Fibroblast of villous mesenchyme (primary cell): ENCODE measurements at regions not wholly inside any gene's neighbourhood (a gene's known extent, or its start where the extent isn't known, plus 50 kb on each side); places are given as distances from the start of the nearest gene placed in this dataset.

ENCODE experiments used
- DNase-seq: peaks from one replicate; pipeline ENCODE4 v3.0.0-alpha.2; 2010; ENCODE audit warnings: low read depth
- H3K4me3 ChIP-seq: 2 replicates; pipeline ENCODE4 v1.5.1; 2011; ENCODE audit warnings: low read depth, mild to moderate bottlenecking, low read length
- TF ChIP-seq, protein P1 (sequence below): IDR thresholded peaks from 2 replicates; pipeline ENCODE4 v1.5.1; 2012; ENCODE audit warnings: low read depth, mild to moderate bottlenecking, low read length; ENCODE audit not compliant: insufficient read depth

DNA sequence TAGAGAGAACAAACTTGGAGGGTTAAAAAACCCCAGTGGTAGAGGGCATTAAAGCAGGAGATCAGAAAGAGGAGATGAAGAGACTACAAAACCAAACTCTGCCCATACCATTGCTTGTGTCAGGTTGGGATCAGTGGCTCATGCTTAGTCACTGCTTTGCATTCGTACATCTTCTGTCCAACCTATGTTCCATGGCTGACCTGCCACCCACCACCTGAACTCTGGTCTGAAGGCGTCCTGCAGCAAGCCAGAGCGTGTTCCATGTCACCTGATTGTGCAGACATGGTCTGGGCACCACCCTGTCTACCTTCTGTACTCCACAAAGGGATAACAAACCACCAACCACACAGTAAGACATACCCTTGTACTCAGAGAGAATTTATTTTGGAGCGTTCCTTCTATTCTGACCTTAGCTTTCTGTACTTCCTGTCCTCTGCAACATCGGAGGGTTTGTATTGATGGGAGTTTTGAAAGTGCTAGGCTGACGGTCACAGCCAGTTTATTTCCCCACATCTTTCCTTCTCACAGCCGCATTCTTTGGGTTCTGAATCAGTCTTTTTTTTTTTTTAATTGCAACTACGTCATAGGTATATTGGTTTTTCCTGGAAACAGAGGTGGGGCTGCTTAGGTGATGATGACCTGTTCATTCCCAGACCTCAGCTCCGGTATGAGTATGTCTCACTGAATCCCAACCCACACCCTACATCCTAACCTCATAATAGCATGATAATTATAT is 88.3 kb downstream of the SOWAHC start:
- TF ChIP-seq, protein P1, sequence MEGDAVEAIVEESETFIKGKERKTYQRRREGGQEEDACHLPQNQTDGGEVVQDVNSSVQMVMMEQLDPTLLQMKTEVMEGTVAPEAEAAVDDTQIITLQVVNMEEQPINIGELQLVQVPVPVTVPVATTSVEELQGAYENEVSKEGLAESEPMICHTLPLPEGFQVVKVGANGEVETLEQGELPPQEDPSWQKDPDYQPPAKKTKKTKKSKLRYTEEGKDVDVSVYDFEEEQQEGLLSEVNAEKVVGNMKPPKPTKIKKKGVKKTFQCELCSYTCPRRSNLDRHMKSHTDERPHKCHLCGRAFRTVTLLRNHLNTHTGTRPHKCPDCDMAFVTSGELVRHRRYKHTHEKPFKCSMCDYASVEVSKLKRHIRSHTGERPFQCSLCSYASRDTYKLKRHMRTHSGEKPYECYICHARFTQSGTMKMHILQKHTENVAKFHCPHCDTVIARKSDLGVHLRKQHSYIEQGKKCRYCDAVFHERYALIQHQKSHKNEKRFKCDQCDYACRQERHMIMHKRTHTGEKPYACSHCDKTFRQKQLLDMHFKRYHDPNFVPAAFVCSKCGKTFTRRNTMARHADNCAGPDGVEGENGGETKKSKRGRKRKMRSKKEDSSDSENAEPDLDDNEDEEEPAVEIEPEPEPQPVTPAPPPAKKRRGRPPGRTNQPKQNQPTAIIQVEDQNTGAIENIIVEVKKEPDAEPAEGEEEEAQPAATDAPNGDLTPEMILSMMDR = no peak
- no peak overlapping the region for H3K4me3 ChIP-seq
- DNase-seq = no peak

DNA sequence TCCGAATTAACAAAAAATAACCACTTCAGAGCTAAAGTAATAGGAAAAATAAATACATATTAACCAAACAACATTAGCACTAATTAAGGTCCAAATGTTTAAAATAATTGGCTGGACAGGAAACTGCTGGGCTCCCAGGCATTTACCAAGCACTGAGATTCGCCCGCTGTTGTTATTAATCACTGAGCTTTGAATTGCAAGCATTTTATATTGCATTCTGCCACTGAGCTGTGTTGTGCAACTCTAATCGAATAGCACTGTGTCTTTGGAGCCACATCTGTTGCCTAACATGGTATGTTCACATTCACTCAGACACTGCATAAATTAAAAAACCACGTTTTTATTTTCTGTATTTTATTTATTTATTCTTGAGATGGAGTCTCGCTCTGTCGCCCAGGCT is 88.9 kb downstream of the SOWAHC start:
- no peak overlapping the region for H3K4me3 ChIP-seq
- peak; percentile 14 for DNase-seq
- TF ChIP-seq, protein P1 = no peak

DNA sequence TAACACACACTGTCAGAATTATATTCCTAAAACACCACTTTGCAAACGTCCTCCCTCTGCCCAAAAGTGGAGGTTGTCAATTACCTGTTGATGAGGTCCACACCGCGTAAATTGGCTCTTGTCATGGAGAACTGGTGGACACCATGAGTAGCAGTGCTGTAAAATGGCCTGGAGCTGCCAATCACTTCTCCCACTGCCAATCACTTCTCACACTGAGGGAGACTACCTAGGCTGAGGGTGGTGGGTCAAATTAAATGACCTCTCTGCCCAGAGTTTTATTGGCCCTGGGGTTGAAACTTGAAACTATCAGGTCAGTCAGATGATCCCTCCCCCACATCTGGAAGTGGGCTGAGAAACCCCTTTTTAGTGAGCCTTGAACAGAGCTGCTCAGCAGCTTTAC is 89.6 kb downstream of the SOWAHC start:
- no peak for DNase-seq
- H3K4me3 ChIP-seq = no peak overlapping the region
- TF ChIP-seq, protein P1 = no peak

DNA sequence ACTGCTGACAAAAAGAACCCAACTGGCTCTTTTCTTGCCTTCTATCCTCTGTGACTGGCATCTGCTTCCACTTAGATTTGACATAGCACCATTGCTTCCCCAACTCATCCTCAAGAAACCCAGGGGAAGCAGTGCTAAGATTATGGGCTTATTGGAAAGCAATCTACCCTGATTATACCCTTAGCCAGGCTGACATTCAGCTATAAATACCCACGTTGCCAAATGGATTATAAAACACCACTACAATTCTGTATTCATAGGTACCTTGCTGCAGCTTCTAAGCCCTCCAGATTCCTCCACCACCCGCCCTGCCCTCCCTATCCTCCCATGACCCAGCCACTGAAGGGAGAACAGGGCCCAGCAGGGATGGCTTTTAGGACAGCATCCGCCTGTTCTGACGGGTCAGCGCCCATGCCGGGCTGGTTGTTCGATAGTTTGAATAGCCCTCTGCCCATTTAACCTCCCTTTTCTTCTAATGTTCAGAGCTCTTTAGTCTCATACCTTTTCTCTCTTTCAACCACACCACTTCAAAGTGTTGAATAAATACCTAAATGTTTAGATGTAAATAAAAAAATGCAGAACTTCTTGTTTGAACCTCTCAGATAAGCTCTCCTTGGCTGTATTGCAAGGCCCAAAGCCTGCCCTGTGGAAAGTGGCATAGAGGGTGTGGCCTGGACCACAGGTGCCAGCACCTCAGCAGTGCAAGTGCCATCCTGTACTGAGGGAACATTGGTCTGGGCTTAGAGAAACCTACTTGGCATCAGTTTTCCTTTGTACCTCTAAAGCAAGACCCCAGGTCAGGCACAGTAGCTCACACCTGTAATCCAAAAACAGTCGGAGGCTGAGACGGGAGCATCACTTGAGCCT is 86.6 kb upstream of the RGPD5 start:
- DNase-seq = no peak
- no peak overlapping the region for H3K4me3 ChIP-seq
- TF ChIP-seq, protein P1 = no peak

DNA sequence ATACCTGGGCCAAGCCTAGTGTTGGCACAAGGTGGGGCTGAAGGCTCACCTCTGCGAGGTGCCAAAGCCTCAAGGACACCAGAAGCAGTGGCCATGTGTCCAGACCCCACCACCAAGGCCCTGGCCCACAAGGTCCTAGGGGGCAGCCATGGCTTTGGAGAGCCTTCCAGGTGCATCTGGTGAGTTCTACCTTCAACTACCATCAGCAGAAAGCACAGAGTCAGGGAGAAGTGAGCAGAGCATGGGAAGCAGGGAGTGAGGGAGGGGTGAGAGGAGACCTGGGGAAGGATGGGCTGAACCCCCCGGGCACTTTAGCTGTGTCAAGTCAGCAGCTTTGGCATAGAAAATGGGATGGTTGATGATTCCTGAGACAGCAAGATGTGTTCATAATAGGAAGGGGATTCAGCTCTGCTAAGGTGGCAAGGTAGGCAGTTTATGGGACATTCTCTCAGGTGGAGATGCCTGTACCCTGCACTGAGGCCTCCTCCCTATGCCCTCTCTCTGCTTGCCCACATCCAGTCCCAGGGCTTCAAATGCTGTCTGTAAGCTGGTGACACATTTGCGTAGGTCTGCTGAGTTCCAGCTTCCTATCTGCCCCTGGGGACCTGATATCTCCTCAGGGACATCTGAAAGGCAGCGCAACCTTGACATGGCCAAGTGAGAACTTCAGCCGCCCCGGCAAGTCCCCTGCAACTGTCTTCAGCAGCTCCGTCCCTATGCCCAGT is 83.4 kb upstream of the RGPD5 start:
- H3K4me3 ChIP-seq = no peak overlapping the region
- DNase-seq = no peak
- TF ChIP-seq, protein P1 = no peak

DNA sequence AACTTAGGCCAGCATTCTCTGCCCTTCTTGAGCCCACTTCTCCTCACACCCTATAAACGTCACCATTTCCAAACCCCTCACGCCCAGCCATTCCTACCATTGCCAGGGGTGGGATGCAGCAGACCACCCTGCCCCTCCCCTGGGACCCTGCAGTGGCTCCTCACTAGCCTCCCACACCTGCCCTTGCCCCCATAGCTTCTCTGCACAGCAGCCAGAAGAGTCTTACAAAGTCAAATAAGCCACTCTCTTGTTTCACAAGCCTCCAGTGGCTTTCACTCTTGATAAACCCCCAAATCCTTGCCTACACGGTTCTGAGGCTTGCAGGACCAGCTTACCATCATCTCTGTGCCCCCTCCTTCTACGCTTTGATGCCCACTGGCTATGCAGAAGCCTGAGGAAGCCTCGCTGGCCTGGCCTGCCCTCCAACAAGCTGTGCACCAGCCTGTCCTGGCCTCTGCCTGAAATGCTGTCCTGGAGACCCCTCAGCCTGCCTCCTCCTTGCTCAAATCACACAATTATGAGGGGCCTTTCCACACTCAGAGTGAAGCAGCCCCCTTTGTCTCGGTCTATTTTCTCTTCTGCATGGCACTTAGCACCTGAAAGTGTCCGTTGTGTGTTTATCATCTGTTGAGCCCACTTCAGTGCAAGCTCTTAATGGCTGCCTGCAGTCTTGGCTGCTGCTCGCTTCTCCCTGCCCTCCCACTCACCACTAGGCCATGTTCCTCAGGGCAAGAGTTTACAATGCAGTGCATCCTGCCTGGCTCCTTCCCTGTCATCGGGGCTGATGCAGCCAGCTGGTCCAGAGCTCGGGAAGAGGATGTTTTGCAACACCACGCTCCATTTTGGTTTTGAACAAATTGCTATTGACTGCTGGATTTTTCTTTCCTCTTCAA is 82.6 kb upstream of the RGPD5 start:
- no peak overlapping the region for H3K4me3 ChIP-seq
- no peak for DNase-seq
- TF ChIP-seq, protein P1 = no peak
